H9 (cell line): ENCODE measurements at regions not wholly inside any gene's neighbourhood (a gene's known extent, or its start where the extent isn't known, plus 50 kb on each side); places are given as distances from the start of the nearest gene placed in this dataset.

Source experiments
- DNase-seq: peaks from one replicate; pipeline ENCODE4 v3.0.0-alpha.2; 2017
- H2AFZ ChIP-seq: one replicate; pipeline ENCODE4 v1.6.1; 2013; ENCODE audit warnings: mild to moderate bottlenecking, low read length, control low read depth, moderate library complexity
- H2AK5ac ChIP-seq: 2 replicates; pipeline ENCODE4 v1.6.1; 2013; ENCODE audit warnings: low read length, control low read depth, mixed read lengths; ENCODE audit not compliant: insufficient read length
- H2BK120ac ChIP-seq: one replicate; pipeline ENCODE4 v1.6.1; 2013; ENCODE audit warnings: low read depth, mild to moderate bottlenecking, low read length, control low read depth, inconsistent platforms; ENCODE audit not compliant: poor library complexity, severe bottlenecking
- H2BK12ac ChIP-seq: 2 replicates; pipeline ENCODE4 v1.6.1; 2013; ENCODE audit warnings: low read length, control low read depth, mixed read lengths, low read depth; ENCODE audit not compliant: insufficient read length
- H2BK15ac ChIP-seq: 2 replicates; pipeline ENCODE4 v1.6.1; 2013; ENCODE audit warnings: low read depth, low read length, control low read depth
- H2BK20ac ChIP-seq: one replicate; pipeline ENCODE4 v1.6.1; 2013; ENCODE audit warnings: low read depth, mild to moderate bottlenecking, low read length, control low read depth, inconsistent platforms; ENCODE audit not compliant: poor library complexity, severe bottlenecking
- H2BK5ac ChIP-seq: 2 replicates; pipeline ENCODE4 v1.6.1; 2013; ENCODE audit warnings: low read length, control low read depth, mixed read lengths; ENCODE audit not compliant: insufficient read length
- H3K14ac ChIP-seq: 2 replicates; pipeline ENCODE4 v1.6.1; 2013; ENCODE audit warnings: low read length, control low read depth; ENCODE audit not compliant: insufficient read depth
- H3K18ac ChIP-seq: 2 replicates; pipeline ENCODE4 v1.6.1; 2013; ENCODE audit warnings: low read depth, mild to moderate bottlenecking, mixed read lengths, low read length, control low read depth; ENCODE audit not compliant: insufficient read length
- H3K23ac ChIP-seq: 2 replicates; pipeline ENCODE4 v1.6.1; 2013; ENCODE audit warnings: low read length, control low read depth, mixed read lengths, low read depth; ENCODE audit not compliant: insufficient read length
- H3K23me2 ChIP-seq: 2 replicates; pipeline ENCODE4 v1.6.1; 2013; ENCODE audit warnings: low read depth, mild to moderate bottlenecking, mixed read lengths, low read length, control low read depth; ENCODE audit not compliant: insufficient read length, poor library complexity, severe bottlenecking
- H3K27ac ChIP-seq: 2 replicates; pipeline ENCODE4 v1.5.1; 2013; ENCODE audit warnings: low read length, control low read depth, mixed read lengths, low read depth; ENCODE audit not compliant: insufficient read length
- H3K27me3 ChIP-seq: 2 replicates; pipeline ENCODE4 v1.6.1; 2013; ENCODE audit warnings: low read length, control low read depth, inconsistent platforms; ENCODE audit not compliant: insufficient read depth
- H3K4ac ChIP-seq: 2 replicates; pipeline ENCODE4 v1.6.1; 2013; ENCODE audit warnings: low read depth, mild to moderate bottlenecking, control low read depth, inconsistent platforms, low read length, moderate library complexity
- H3K4me1 ChIP-seq: 2 replicates; pipeline ENCODE4 v1.6.1; 2013; ENCODE audit warnings: low read length, control low read depth, inconsistent platforms; ENCODE audit not compliant: insufficient read depth
- H3K4me2 ChIP-seq: 2 replicates; pipeline ENCODE4 v1.6.1; 2013; ENCODE audit warnings: low read length, control low read depth, mixed read lengths; ENCODE audit not compliant: insufficient read length, insufficient read depth
- H3K56ac ChIP-seq: 2 replicates; pipeline ENCODE4 v1.6.1; 2013; ENCODE audit warnings: low read depth, mild to moderate bottlenecking, mixed read lengths, low read length, control low read depth; ENCODE audit not compliant: insufficient read length
- H3K79me1 ChIP-seq: 2 replicates; pipeline ENCODE4 v1.6.1; 2013; ENCODE audit warnings: low read depth, mild to moderate bottlenecking, moderate library complexity, low read length, control low read depth, inconsistent platforms; ENCODE audit not compliant: insufficient read depth, poor library complexity, severe bottlenecking
- H3K79me2 ChIP-seq: 2 replicates; pipeline ENCODE4 v1.6.1; 2013; ENCODE audit warnings: low read length, control low read depth, inconsistent platforms; ENCODE audit not compliant: insufficient read depth
- H3K9ac ChIP-seq: 2 replicates; pipeline ENCODE4 v1.6.1; 2013; ENCODE audit warnings: low read length, control low read depth, mixed read lengths; ENCODE audit not compliant: insufficient read length; ENCODE audit errors: extremely low read depth
- H3K9me3 ChIP-seq: one replicate; pipeline ENCODE4 v1.6.1; 2013; ENCODE audit warnings: low read depth, low read length, inconsistent platforms; ENCODE audit not compliant: control insufficient read depth
- H3T11ph ChIP-seq: one replicate; pipeline ENCODE4 v1.6.1; 2013; ENCODE audit warnings: mild to moderate bottlenecking, low read length, control low read depth, inconsistent platforms
- H4K20me1 ChIP-seq: one replicate; pipeline ENCODE4 v1.6.1; 2013; ENCODE audit not compliant: control insufficient read depth, insufficient read length, insufficient read depth
- H4K5ac ChIP-seq: 2 replicates; pipeline ENCODE4 v1.6.1; 2013; ENCODE audit warnings: low read depth, mild to moderate bottlenecking, mixed read lengths, low read length, control low read depth; ENCODE audit not compliant: insufficient read length
- H4K8ac ChIP-seq: replicated peaks from 2 replicates; pipeline ENCODE4 v1.6.1; 2013; ENCODE audit warnings: low read length, control low read depth, mixed read lengths, low read depth; ENCODE audit not compliant: insufficient read length
- H4K91ac ChIP-seq: 2 replicates; pipeline ENCODE4 v1.6.1; 2013; ENCODE audit warnings: low read depth, mild to moderate bottlenecking, moderate library complexity, mixed read lengths, low read length, control low read depth; ENCODE audit not compliant: insufficient read length
- H3K27ac Mint-ChIP-seq, 3 experiments: 2 replicates in 2 of 3; 3 replicates in 1 of 3; pipeline ENCODE4 v1.8.0; 2020 to 2021; ENCODE audit warnings: mixed read lengths in 3 of 3, mild to moderate bottlenecking in 1 of 3, moderate library complexity in 1 of 3
- H3K27me3 Mint-ChIP-seq: 2 replicates; pipeline ENCODE4 v1.8.0; 2021; ENCODE audit warnings: low read depth, mild to moderate bottlenecking, moderate library complexity, mixed read lengths
- H3K36me3 Mint-ChIP-seq, 3 experiments: 2 replicates in 2 of 3; 3 replicates in 1 of 3; pipeline ENCODE4 v1.8.0; 2020 to 2021; ENCODE audit warnings: low read depth in 3 of 3, mixed read lengths in 3 of 3; ENCODE audit not compliant: insufficient read depth in 1 of 3
- H3K4me1 Mint-ChIP-seq, 2 experiments: 2 replicates each; pipeline ENCODE4 v1.8.0; 2020; ENCODE audit warnings: mixed read lengths in 2 of 2
- H3K4me3 Mint-ChIP-seq, 2 experiments: 2 replicates in 1 of 2; 3 replicates in 1 of 2; pipeline ENCODE4 v1.8.0; 2020 to 2021; ENCODE audit warnings: mild to moderate bottlenecking in 2 of 2, mixed read lengths in 2 of 2, moderate library complexity in 1 of 2
- H3K9me3 Mint-ChIP-seq, 2 experiments: 2 replicates in 1 of 2; 3 replicates in 1 of 2; pipeline ENCODE4 v1.8.0; 2020; ENCODE audit warnings: mild to moderate bottlenecking in 2 of 2, mixed read lengths in 2 of 2, moderate library complexity in 1 of 2
- CTCF ChIP-seq: fragments of 200-600 bp; sonication (generic); conservative IDR thresholded peaks from 3 replicates; pipeline ENCODE4 v1.8.0; 2021; ENCODE audit warnings: antibody characterized with exemption, mild to moderate bottlenecking

DNA sequence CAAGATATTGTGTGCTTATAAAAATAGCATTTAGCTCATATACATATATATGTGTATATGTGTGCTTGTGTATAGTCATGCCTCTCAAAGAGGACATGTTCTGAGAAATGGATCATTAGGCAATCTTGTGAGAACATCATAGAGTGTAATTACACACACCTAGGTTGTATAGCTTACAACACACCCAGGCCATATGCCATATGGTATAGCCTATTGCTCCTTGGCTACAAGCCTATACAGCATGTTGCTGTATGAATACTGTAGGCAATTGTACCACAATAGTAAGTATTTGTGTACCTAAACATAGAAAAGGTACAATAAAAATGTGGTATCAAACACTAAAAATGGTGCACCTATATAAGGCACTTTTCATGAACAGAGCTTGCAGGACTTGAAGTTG, 1510.5 kb upstream of the LRRTM3 start:
- no peak overlapping the region for H4K8ac ChIP-seq
- H3K23ac ChIP-seq: no peak overlapping the region
- H3K79me1 ChIP-seq: no peaks in the 10 kb centered on the region
- H3K79me2 ChIP-seq: no peaks in the 10 kb centered on the region
- no peaks in the 10 kb centered on the region for H3K9me3 ChIP-seq
- no peak for TF ChIP-seq CTCF
- no peak overlapping the region for H2BK5ac ChIP-seq
- no peaks in the 10 kb centered on the region for H3K27me3 ChIP-seq
- Mint-ChIP-seq H3K4me1 (no peaks in the 10 kb centered on the region), H3K27ac (no peak overlapping the region), H3K27me3 (no peaks in the 10 kb centered on the region), H3K9me3 (peaks cover 24 to 27% of the 10 kb centered on the region in 2 experiments), H3K36me3 (peaks cover 6 to 22% (median 11%) of the 10 kb centered on the region in 3 experiments; a peak in 6 of 7 replicates), H3K4me3 (no peak overlapping the region)
- H3K9ac ChIP-seq: no peak overlapping the region
- no peak overlapping the region for H4K5ac ChIP-seq
- H3K4me1 ChIP-seq: no peaks in the 10 kb centered on the region
- H3K18ac ChIP-seq: no peak overlapping the region
- no peak overlapping the region for H3K4me2 ChIP-seq
- H2BK12ac ChIP-seq: no peak overlapping the region
- no peak overlapping the region for H3K14ac ChIP-seq
- no peak overlapping the region for H2BK120ac ChIP-seq
- no peak overlapping the region for H2AK5ac ChIP-seq
- H2BK15ac ChIP-seq: no peak overlapping the region
- H2BK20ac ChIP-seq: no peak overlapping the region
- no peak overlapping the region for H4K91ac ChIP-seq
- DNase-seq: no peak
- no peak overlapping the region for H3K27ac ChIP-seq
- no peaks in the 10 kb centered on the region for H4K20me1 ChIP-seq
- H3K56ac ChIP-seq: no peak overlapping the region
- no peak overlapping the region for H3K4ac ChIP-seq
- H2AFZ ChIP-seq: no peak overlapping the region
- H3K23me2 ChIP-seq: no peaks in the 10 kb centered on the region
- H3T11ph ChIP-seq: no peak overlapping the region
